GM12874 (cell line): ENCODE measurements at regions not wholly inside any gene's neighbourhood (a gene's known extent, or its start where the extent isn't known, plus 50 kb on each side); places are given as distances from the start of the nearest gene placed in this dataset.

Experiments
- CTCF ChIP-seq: IDR thresholded peaks from 2 replicates; pipeline ENCODE4 v1.5.1; 2011; ENCODE audit warnings: low read depth, mild to moderate bottlenecking, control low read depth, low read length, moderate library complexity; ENCODE audit not compliant: insufficient read depth

- no peak for TF ChIP-seq CTCF
Measured at GRCh38 chr4:166413356-166413755, 540.3 kb downstream of the TLL1 start.

- no peak for TF ChIP-seq CTCF
Measured at GRCh38 chr4:166414431-166414830, 541.4 kb downstream of the TLL1 start.

- no peak for TF ChIP-seq CTCF
Measured at GRCh38 chr4:166415749-166416148, 542.7 kb downstream of the TLL1 start.

GRCh38 chr4:166421556-166422156, 548.6 kb downstream of the TLL1 start:
- no peak for TF ChIP-seq CTCF

- TF ChIP-seq CTCF = no peak
Measured at GRCh38 chr4:166422475-166422874, 549.4 kb downstream of the TLL1 start.

- TF ChIP-seq CTCF = no peak
Measured at GRCh38 chr4:166426300-166426863, 553.3 kb downstream of the TLL1 start.

- TF ChIP-seq CTCF = no peak
Measured at GRCh38 chr4:166432125-166432524, 559.1 kb downstream of the TLL1 start.
